PFSK-1 (cell line): ENCODE measurements at regions not wholly inside any gene's neighbourhood (a gene's known extent, or its start where the extent isn't known, plus 50 kb on each side); places are given as distances from the start of the nearest gene placed in this dataset.

Source experiments
- FOXP2 ChIP-seq: optimal IDR thresholded peaks from 2 replicates; pipeline ENCODE3; 2011; ENCODE audit warnings: borderline replicate concordance, control low read depth, inconsistent platforms; ENCODE audit not compliant: insufficient read depth; ENCODE audit errors: extremely low read length, extremely low read depth
- POLR2AphosphoS5 ChIP-seq: IDR thresholded peaks from 2 replicates; pipeline ENCODE4 v1.6.1; 2012; ENCODE audit warnings: low read depth, mild to moderate bottlenecking, control low read depth, low read length, moderate library complexity
- SIN3A ChIP-seq: IDR thresholded peaks from 2 replicates; pipeline ENCODE4 v1.6.1; 2012; ENCODE audit warnings: mild to moderate bottlenecking, low read length, moderate library complexity, borderline replicate concordance; ENCODE audit not compliant: insufficient read depth
- TAF1 ChIP-seq: IDR thresholded peaks from 2 replicates; pipeline ENCODE4 v1.6.1; 2012; ENCODE audit warnings: low read length, control low read depth, borderline replicate concordance; ENCODE audit not compliant: insufficient read depth
- TF ChIP-seq, protein P1 (sequence below), 2 experiments: IDR thresholded peaks; 2 replicates each; pipeline versions ENCODE4 v1.6.1 to v1.8.0; 2011 to 2012; ENCODE audit warnings: low read depth in 2 of 2, low read length in 2 of 2, control low read depth in 1 of 2, inconsistent platforms in 1 of 2, mild to moderate bottlenecking in 1 of 2, moderate library complexity in 1 of 2; ENCODE audit not compliant: insufficient read depth in 1 of 2

GRCh38 chr2:2567776-2568175 lies 236.7 kb upstream of the MYT1L start:
- no peak for TF ChIP-seq POLR2AphosphoS5

- TF ChIP-seq FOXP2 (no peak), POLR2AphosphoS5 (no peak), TAF1 (no peak), SIN3A (no peak)
- TF ChIP-seq, protein P1, sequence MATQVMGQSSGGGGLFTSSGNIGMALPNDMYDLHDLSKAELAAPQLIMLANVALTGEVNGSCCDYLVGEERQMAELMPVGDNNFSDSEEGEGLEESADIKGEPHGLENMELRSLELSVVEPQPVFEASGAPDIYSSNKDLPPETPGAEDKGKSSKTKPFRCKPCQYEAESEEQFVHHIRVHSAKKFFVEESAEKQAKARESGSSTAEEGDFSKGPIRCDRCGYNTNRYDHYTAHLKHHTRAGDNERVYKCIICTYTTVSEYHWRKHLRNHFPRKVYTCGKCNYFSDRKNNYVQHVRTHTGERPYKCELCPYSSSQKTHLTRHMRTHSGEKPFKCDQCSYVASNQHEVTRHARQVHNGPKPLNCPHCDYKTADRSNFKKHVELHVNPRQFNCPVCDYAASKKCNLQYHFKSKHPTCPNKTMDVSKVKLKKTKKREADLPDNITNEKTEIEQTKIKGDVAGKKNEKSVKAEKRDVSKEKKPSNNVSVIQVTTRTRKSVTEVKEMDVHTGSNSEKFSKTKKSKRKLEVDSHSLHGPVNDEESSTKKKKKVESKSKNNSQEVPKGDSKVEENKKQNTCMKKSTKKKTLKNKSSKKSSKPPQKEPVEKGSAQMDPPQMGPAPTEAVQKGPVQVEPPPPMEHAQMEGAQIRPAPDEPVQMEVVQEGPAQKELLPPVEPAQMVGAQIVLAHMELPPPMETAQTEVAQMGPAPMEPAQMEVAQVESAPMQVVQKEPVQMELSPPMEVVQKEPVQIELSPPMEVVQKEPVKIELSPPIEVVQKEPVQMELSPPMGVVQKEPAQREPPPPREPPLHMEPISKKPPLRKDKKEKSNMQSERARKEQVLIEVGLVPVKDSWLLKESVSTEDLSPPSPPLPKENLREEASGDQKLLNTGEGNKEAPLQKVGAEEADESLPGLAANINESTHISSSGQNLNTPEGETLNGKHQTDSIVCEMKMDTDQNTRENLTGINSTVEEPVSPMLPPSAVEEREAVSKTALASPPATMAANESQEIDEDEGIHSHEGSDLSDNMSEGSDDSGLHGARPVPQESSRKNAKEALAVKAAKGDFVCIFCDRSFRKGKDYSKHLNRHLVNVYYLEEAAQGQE (IDR thresholded peaks at IDR 0.05; ENCODE audit: insufficient read depth in 1 of 2, low read depth in 2 of 2, low read length in 2 of 2): no peak
Observed at GRCh38 chr2:2566396-2567323, 235.6 kb upstream of the MYT1L start.

- TF ChIP-seq TAF1 (no peak), FOXP2 (no peak), POLR2AphosphoS5 (no peak), SIN3A (no peak)
- TF ChIP-seq, protein P1 (IDR thresholded peaks at IDR 0.05; ENCODE audit: insufficient read depth in 1 of 2, low read depth in 2 of 2, low read length in 2 of 2): no peak
Observed at GRCh38 chr2:2565671-2566070, 234.6 kb upstream of the MYT1L start.

GRCh38 chr2:2564300-2565078 lies 233.4 kb upstream of the MYT1L start:
- TF ChIP-seq POLR2AphosphoS5 (no peak), FOXP2 (no peak), SIN3A (no peak), TAF1 (no peak)
- TF ChIP-seq, protein P1 (IDR thresholded peaks at IDR 0.05; ENCODE audit: insufficient read depth in 1 of 2, low read depth in 2 of 2, low read length in 2 of 2): no peak

DNA sequence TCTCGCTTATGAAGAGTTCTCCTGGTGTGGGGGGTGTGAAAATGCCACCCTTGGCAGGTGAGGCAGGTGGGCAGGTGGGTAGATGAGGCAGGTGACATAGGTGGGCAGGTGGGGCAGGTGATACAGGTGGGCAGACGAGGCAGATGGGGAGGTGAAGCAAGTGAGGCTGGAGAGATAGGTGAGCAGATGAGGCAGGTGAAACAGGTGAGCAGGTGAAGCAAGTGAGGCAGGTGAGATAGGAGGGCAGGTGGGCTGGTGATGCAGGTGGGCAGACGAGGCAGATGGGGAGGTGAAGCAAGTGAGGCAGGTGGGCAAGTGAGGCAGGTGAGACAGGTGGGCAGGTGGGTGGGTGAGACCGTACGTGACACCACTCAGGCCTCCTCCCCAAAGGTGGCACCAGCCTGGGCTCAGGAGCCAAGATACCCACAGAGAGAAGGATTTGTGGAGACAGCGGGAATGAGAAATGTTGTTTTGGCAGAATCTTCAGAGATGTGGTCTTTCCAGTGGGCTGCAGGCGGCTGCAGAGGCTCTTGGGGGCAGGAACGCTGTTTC lies 232.3 kb upstream of the MYT1L start:
- TF ChIP-seq FOXP2: no peak
- no peak for TF ChIP-seq TAF1
- TF ChIP-seq, protein P1 (IDR thresholded peaks at IDR 0.05; ENCODE audit: insufficient read depth in 1 of 2, low read depth in 2 of 2, low read length in 2 of 2): no peak
- TF ChIP-seq POLR2AphosphoS5: no peak
- no peak for TF ChIP-seq SIN3A
